ENCODE measurements at regions not wholly inside any gene's neighbourhood (a gene's known extent, or its start where the extent isn't known, plus 50 kb on each side); places are given as distances from the start of the nearest gene placed in this dataset.

GRCh38 chr4:11546391-11547175, 117.9 kb upstream of the HS3ST1 start:
- Histone ChIP-seq H3K4me3 (ENCODE audit: low read depth in 2 of 2, low read length in 1 of 2) (no peak overlapping the region), H3K27ac (ENCODE audit: low read depth in 2 of 2, low read length in 1 of 2) (no peak overlapping the region), H3K9ac (no peak overlapping the region), H4K20me1 (ENCODE audit: insufficient read depth) (no peaks in the 10 kb centered on the region), H3K9me2 (no peaks in the 10 kb centered on the region), H3K9me3 (no peaks in the 10 kb centered on the region), H3K79me2 (ENCODE audit: insufficient read depth) (no peaks in the 10 kb centered on the region), H3K36me3 (replicated peaks in 1 of 2; ENCODE audit: control insufficient read depth in 1 of 2, insufficient read depth in 2 of 2, low read length in 1 of 2) (no peaks in the 10 kb centered on the region), H3K4me1 (ENCODE audit: control insufficient read depth in 1 of 2, insufficient read depth in 2 of 2, low read depth in 1 of 2, low read length in 1 of 2) (no peaks in the 10 kb centered on the region), H2AFZ (ENCODE audit: low read depth) (no peak overlapping the region), H3K4me2 (no peak overlapping the region), H3F3A (replicated peaks; ENCODE audit: insufficient read depth) (no peaks in the 10 kb centered on the region), H3K27me3 (ENCODE audit: insufficient read depth) (no peaks in the 10 kb centered on the region)
- 27% methylated on average over 1 of the region's 1 CpG for WGBS (ENCODE audit: low lambda C conversion rate)
- no peak for TF ChIP-seq TCF12 (IDR thresholded peaks at IDR 0.05)
- TF ChIP-seq RCOR1 (IDR thresholded peaks at IDR 0.05; ENCODE audit: low read length): no peak
- no peak for TF ChIP-seq REST (IDR thresholded peaks at IDR 0.05; ENCODE audit: low read depth, low read length)
- no peak for TF ChIP-seq IRF3 (IDR thresholded peaks at IDR 0.05; ENCODE audit: low read depth, low read length)
- TF ChIP-seq MEF2A (IDR thresholded peaks at IDR 0.05; ENCODE audit: borderline replicate concordance, low read depth): no peak
- TF ChIP-seq YY1 (IDR thresholded peaks at IDR 0.05; ENCODE audit: low read depth): no peak
- TF ChIP-seq USF1 (IDR thresholded peaks at IDR 0.05; ENCODE audit: borderline replicate concordance, low read depth): no peak
- TF ChIP-seq PBX3 (IDR thresholded peaks at IDR 0.05): no peak
- no peak for TF ChIP-seq MXI1 (IDR thresholded peaks at IDR 0.05; ENCODE audit: low read depth, low read length)
- TF ChIP-seq CHD2 (IDR thresholded peaks at IDR 0.05; ENCODE audit: low read length, partially characterized antibody): no peak
- TF ChIP-seq MAX (IDR thresholded peaks at IDR 0.05; ENCODE audit: low read depth): no peak
- TF ChIP-seq GATA2 (CRISPR knock-in tag; IDR thresholded peaks at IDR 0.05): no peak
- TF ChIP-seq TEAD4 (IDR thresholded peaks at IDR 0.05; ENCODE audit: borderline replicate concordance, insufficient read depth): no peak
- TF ChIP-seq RAD21 (IDR thresholded peaks at IDR 0.05; ENCODE audit: low read length): no peak
- CTCF ChIA-PET: no interaction called here
- POLR2A ChIA-PET: no interaction called here
- DNase-seq: no peak
